Testis (tissue), 2 donors: ENCODE measurements at regions not wholly inside any gene's neighbourhood (a gene's known extent, or its start where the extent isn't known, plus 50 kb on each side); places are given as distances from the start of the nearest gene placed in this dataset.

Source experiments
- POLR2A ChIP-seq: fragments of 450-650 bp; IDR thresholded peaks from one replicate; pipeline ENCODE4 v1.6.1; 2017; ENCODE audit warnings: antibody characterized with exemption, mild to moderate bottlenecking, moderate library complexity
- TF ChIP-seq, protein P1 (sequence below), 3 experiments: fragments of 450-650 bp in 2 of 3; fragments of 200-600 bp in 1 of 3; sonication (generic) in 1 of 3; IDR thresholded peaks; one replicate each; pipeline ENCODE4 v1.5.1; 2016 to 2019; ENCODE audit warnings: antibody characterized with exemption in 3 of 3, mild to moderate bottlenecking in 2 of 3, moderate library complexity in 1 of 3

DNA sequence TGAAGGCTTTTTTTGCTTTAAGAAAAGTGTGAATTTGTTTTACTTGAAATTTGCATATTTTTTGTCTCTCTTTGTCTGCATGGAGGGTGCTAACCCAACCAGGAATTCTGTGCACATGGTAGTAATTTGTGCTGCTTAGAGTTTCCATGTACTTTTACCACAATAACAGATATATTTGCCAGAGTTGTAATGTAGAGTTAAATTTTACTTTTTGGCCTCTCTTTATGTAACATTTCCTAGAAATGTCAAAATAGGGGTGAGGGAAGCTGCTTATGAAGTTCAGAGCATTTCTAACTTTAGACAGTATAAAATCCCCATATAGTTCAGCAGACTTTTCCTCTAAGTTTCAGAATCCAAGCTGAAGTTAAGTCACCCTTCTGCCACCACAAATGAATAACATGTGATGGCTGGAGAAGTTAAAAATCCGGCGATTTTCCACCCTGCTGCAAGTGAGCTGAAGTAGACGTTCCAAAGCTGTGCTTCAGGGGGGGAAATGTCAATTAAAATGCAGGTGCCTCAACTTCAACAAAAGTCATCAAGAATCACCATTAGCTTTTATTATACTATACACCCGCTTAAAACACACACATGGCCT, 385.7 kb upstream of the NR2F2 start:
- TF ChIP-seq, protein P1, sequence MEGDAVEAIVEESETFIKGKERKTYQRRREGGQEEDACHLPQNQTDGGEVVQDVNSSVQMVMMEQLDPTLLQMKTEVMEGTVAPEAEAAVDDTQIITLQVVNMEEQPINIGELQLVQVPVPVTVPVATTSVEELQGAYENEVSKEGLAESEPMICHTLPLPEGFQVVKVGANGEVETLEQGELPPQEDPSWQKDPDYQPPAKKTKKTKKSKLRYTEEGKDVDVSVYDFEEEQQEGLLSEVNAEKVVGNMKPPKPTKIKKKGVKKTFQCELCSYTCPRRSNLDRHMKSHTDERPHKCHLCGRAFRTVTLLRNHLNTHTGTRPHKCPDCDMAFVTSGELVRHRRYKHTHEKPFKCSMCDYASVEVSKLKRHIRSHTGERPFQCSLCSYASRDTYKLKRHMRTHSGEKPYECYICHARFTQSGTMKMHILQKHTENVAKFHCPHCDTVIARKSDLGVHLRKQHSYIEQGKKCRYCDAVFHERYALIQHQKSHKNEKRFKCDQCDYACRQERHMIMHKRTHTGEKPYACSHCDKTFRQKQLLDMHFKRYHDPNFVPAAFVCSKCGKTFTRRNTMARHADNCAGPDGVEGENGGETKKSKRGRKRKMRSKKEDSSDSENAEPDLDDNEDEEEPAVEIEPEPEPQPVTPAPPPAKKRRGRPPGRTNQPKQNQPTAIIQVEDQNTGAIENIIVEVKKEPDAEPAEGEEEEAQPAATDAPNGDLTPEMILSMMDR (IDR thresholded peaks at IDR 0.05), result no peak
- no peak for TF ChIP-seq POLR2A
